ENCODE measurements at regions not wholly inside any gene's neighbourhood (a gene's known extent, or its start where the extent isn't known, plus 50 kb on each side); places are given as distances from the start of the nearest gene placed in this dataset.

GRCh38 chr3:137264071-137264820 lies 306.5 kb downstream of the IL20RB start:
- TF ChIP-seq CTCF (conservative IDR thresholded peaks at IDR 0.05; ENCODE audit: low read depth, low read length), result no peak
- no peak for TF ChIP-seq EZH2 (IDR thresholded peaks at IDR 0.05; ENCODE audit: borderline replicate concordance, low read depth, low read length, poor library complexity, severe bottlenecking)

All from A673 (cell line).